Cardiac fibroblast (primary cell): ENCODE measurements at regions not wholly inside any gene's neighbourhood (a gene's known extent, or its start where the extent isn't known, plus 50 kb on each side); places are given as distances from the start of the nearest gene placed in this dataset.

Source experiments
- DNase-seq, 2 donors: peaks; one replicate each; pipeline versions ENCODE4 v3.0.0 to v3.0.0-alpha.2; 2010; ENCODE audit warnings: low read depth in 2 of 2
- H3K4me3 ChIP-seq, 2 donors: replicated peaks in 1 of 2; 1 replicate in 1 of 2; 2 replicates in 1 of 2; pipeline ENCODE4 v1.5.1; 2011; ENCODE audit warnings: low read depth in 2 of 2, low read length in 2 of 2, mild to moderate bottlenecking in 2 of 2, moderate library complexity in 1 of 2
- CTCF ChIP-seq: IDR thresholded peaks from one replicate; pipeline ENCODE4 v1.5.1; 2011; ENCODE audit warnings: low read depth, mild to moderate bottlenecking, low read length, inconsistent platforms

GRCh38 chr10:78685466-78686103 lies 383.2 kb upstream of the ZMIZ1 start:
- peak; percentile 37 to 41 for DNase-seq
- H3K4me3 ChIP-seq, result no peak overlapping the region
- no peak for TF ChIP-seq CTCF

GRCh38 chr10:78686444-78687060 lies 382.2 kb upstream of the ZMIZ1 start:
- H3K4me3 ChIP-seq, result no peak overlapping the region
- no peak for TF ChIP-seq CTCF

GRCh38 chr10:78687626-78688025 lies 381.1 kb upstream of the ZMIZ1 start:
- no peak overlapping the region for H3K4me3 ChIP-seq
- TF ChIP-seq CTCF, result no peak
- DNase-seq, result no peak

More at GRCh38 chr10:78686444-78687060, 382.2 kb upstream of the ZMIZ1 start:
- DNase-seq, result no peak

- DNase-seq, result no peak
- no peak overlapping the region for H3K4me3 ChIP-seq
- no peak for TF ChIP-seq CTCF
Observed at GRCh38 chr10:78688230-78688900, 380.4 kb upstream of the ZMIZ1 start.

- DNase-seq, result peak; percentile 14 to 54
- no peak for TF ChIP-seq CTCF
- no peak overlapping the region for H3K4me3 ChIP-seq
Observed at GRCh38 chr10:78688901-78689583, 379.7 kb upstream of the ZMIZ1 start.

GRCh38 chr10:78689584-78689935 lies 379.2 kb upstream of the ZMIZ1 start:
- no peak for DNase-seq
- H3K4me3 ChIP-seq, result no peak overlapping the region
- TF ChIP-seq CTCF, result no peak
